Left hindlimb (tissue), 1 donor: ENCODE measurements at regions not wholly inside any gene's neighbourhood (a gene's known extent, or its start where the extent isn't known, plus 50 kb on each side); places are given as distances from the start of the nearest gene placed in this dataset.

Experiments
- DNase-seq: peaks from one replicate; pipeline ENCODE4 v3.0.0-alpha.2; 2018

DNA sequence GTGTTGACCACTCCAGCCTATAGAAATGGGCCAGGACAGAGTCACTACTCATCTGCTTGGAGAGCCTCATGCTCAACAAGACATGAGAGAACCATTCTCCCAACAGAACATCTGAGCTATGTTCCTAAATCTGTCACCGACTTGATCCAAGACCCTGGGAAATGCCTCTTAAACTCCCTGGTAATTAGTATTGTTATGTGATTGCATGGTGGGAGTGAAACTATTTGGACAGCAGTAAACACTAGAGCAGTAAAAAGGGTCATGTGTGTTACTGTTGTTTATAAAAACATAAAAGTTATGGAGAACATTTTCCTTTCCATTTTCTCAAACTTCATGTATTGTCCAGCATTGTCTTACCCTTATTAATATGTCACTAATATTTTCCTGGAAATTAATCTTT, 369.8 kb upstream of the FAT3 start:
- DNase-seq: no peak

DNA sequence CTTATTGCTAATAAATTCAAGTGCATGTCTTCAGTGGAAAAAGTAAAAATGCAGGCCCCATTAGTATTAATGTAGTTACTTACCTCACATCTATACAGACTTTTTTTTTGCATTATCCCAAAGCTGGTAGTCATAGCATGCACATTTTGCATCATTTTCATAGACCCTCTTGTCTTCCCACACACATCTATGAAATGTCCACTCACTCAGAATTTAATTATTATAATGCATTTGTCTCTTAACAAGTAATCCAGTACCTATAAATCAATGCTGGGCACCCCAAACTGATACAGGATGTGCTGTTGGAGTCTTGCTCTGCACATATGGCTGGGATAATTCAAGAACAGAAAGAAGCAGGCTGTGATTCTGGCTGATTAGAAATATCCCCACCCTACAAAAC, 370.4 kb upstream of the FAT3 start:
- DNase-seq: no peak

- no peak for DNase-seq
These were observed 372.7 kb upstream of the FAT3 start for GRCh38 chr11:91851908-91852307.

GRCh38 chr11:91850533-91851275, 373.9 kb upstream of the FAT3 start:
- DNase-seq: peak; percentile 69

GRCh38 chr11:91850021-91850420, 374.6 kb upstream of the FAT3 start:
- no peak for DNase-seq

GRCh38 chr11:91846649-91847048, 378.0 kb upstream of the FAT3 start:
- DNase-seq: no peak

DNA sequence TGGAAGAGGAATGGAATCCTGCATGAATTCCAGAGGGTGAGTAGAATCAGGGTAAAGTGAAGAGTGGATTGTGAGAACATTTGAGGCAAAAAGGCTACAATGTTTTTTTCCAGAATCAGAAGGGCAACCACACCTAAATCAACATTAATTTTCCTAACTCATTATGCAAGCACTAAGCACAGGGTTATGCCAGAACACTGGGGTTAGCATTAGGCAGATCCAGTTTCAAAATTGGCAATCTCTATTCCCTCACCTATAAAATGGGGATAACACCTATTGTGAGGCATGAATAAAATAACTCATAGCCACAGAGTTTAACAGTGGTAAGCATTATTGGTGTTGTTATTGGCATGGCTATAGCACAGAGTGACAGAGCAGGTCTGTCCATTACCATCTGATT, 378.6 kb upstream of the FAT3 start:
- no peak for DNase-seq

- no peak for DNase-seq
These were observed 383.9 kb upstream of the FAT3 start for GRCh38 chr11:91840640-91841240.

GRCh38 chr11:91837411-91838330, 386.9 kb upstream of the FAT3 start:
- no peak for DNase-seq

DNA sequence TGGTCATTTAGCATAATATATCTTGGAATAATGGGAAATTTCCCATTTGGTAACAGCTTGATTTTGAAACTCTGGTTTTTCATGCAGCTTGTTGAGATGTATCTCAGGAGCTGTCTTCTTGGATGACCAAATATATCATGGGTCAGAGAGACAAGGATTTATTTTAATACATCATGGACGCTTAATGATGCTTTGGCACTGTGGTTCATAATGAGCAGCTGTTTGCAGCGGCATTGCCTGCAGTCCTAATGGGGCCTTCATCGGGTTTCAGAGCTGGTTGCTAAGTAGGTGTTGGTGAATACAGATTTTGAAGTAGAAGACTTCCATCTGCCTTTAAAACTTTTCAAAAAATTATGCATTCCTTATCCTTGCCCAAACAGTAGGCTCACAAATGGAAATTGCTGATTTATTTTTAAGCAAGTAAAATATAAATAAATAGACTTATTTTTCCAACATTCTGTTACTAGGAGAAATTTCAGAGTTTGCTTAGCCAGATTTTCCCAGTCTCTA, 389.5 kb upstream of the FAT3 start:
- DNase-seq: no peak

DNA sequence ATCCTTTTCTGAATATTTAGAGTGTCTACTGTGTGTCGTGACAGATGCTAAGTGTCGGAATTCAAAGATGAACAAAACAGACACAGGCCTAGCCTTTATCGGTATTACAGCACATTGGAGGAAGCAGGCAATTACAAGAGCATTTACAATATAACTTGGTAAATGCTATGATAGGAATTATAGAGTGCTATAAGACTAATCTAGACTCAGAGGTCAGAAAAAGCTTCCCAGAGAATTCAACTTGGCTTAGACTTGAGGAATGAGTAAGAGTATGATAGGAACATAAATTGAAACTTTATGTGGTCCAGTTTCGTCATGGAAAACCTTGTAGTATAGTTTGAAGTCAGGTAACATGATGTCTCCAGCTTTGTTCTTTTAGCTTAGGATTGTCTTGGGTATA, 395.7 kb upstream of the FAT3 start:
- no peak for DNase-seq

DNA sequence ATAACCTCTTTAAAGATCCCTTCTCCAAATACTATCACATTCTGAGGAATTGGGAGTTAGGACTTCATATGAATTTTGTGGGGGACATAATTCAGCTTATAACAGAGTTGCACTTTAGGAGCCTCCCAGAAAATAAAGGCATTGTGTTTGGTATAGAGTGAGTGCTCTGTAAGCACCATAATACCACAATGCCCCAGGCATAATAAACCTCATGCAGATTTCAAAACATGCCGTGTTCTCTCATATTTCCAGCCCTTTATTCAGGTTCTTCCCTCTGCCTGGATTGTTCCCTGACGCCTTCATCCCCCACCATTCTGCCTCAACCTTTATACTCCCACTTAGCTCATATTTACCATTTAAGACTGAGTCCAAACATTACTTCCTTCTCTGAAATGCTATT, 398.8 kb upstream of the FAT3 start:
- no peak for DNase-seq

- no peak for DNase-seq
These were observed 401.3 kb upstream of the FAT3 start for GRCh38 chr11:91823252-91823830.

- no peak for DNase-seq
These were observed 401.8 kb upstream of the FAT3 start for GRCh38 chr11:91822805-91823204.

DNA sequence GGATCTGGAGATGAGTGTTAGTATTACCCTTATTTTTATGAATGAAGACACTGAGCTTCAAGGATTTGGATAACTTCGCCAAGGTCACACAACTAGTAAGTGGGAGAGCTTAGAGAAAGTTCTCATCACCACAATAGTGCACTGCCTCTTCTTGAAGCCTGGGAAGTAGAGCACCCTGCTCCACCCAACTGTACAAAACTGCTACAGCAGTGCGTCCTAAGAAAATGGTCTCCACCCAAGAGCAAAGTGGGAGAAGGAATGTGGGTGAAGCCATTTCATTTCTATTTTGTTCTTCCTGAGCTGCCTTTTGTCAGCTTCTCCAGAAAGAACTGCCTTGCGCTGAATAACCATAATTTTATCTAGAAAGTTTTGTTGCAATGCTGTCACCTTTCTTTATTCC, 403.9 kb upstream of the FAT3 start:
- no peak for DNase-seq

DNA sequence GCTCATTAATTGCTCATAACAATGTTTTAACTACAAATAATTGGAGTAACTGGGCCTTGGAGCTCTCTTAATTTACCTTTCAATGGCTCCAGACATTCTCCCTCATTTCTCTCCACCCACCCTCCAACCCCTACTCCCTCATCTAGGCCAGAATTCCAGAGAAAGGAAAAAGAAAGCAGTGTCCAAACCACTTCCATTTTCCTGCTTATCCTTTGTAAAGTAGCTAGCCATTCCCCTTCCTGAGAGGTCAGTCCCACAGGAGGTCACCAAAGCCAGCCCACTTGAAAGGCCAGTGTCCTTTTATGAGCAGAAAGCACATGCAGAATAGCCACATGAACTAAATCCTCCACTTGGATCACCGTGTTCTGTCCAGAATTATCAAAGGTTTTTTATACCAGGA, 404.8 kb upstream of the FAT3 start:
- no peak for DNase-seq

- no peak for DNase-seq
These were observed 405.4 kb upstream of the FAT3 start for GRCh38 chr11:91819195-91819594.

DNA sequence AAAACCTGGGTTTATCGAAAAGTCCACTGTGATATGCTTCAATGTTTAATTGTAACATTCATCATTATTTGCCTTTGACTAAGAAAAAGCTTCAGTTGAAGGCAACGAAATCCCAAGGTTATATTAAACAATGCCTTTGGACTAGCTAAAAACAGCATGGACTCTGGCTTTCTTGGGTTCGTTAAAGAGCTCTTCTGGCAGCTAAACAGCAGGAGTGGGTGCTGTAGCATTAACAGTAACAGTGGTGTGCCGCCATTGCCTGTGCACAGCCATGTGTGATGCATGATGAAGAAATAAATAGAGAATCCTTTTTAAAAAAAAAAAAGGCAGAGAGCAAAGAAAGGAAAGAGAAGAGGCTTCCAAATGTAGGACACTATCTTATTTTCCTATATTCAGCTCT, 406.6 kb upstream of the FAT3 start:
- DNase-seq: no peak

DNA sequence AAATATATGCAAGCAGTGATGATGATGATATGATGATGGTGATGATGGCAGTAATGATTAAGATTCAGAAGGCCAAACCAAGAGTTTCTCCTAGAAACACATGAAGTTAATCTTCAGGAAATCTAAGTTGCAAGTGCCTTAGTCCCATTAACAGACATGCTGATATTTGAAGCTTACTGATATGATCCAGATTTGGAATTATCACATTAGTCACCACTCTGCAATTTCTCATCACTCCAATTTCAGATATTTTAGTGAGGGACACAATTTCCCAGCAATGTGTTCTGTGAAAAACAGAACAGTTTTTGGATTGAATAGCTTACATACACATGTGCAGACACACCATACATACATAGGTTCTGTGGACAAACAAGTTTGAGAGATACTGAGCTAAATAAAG, 411.4 kb upstream of the FAT3 start:
- DNase-seq: no peak

GRCh38 chr11:91810871-91811270, 413.7 kb upstream of the FAT3 start:
- DNase-seq: no peak

GRCh38 chr11:91805293-91805692, 419.3 kb upstream of the FAT3 start:
- DNase-seq: no peak

DNA sequence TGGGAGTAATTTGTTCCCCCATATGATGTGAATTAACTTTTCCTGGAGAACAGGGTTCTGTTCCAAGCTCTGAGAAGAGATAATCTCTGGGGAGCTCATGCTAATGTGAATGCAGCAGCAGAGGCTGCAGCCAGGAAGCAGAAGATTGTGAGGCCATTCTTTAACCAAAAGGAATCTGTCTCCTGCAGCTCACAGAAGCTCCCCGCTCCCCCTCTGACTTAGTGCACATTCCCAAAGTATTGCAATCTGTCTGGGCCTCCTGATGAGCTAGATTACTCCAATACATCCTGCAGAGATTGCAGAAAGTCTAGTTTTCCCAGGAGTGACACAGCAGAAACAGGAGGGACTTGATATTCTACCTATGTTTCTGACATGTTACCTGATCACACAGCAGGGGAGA, 420.6 kb upstream of the FAT3 start:
- DNase-seq: peak; percentile 50

DNA sequence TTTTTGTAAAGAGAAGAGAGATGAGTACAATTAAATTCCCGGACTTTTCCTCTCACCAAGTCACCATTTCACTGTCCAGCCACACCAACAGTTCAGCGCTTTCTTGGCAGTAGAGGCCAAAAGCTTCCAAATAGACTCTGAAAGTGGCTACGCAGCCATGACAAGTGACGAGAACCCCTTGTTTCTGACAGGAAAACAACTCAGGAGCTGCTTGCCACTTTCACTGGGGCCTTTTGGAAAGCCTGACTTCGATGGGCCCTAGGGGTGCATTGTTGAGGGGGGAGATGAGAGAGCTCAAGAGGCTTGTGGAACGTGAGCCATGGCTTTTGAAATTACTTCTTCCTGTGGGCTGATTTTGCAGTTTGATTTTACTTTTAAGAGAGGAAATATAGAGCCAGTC, 422.1 kb upstream of the FAT3 start:
- DNase-seq: no peak
